Psoas muscle (tissue), 7 donors: ENCODE measurements at regions not wholly inside any gene's neighbourhood (a gene's known extent, or its start where the extent isn't known, plus 50 kb on each side); places are given as distances from the start of the nearest gene placed in this dataset.

Experiments used
- ATAC-seq, 4 donors: fragments of 200-7000 bp; cut with Tn5 transposase; one replicate each; pipeline ENCODE4 v1.9.1; 2020; ENCODE audit warnings: moderate library complexity in 3 of 4, mild to moderate bottlenecking in 2 of 4
- DNase-seq, 2 donors: peaks; one replicate each; pipeline ENCODE4 v3.0.0-alpha.2; 2020
- H3K27ac ChIP-seq: fragments of 200-600 bp; one replicate; pipeline ENCODE4 v1.8.0; 2022
- H3K27me3 ChIP-seq, 3 donors: fragments of 200-600 bp in 1 of 3; one replicate each; pipeline versions ENCODE4 v1.6.1 to v1.8.0; 2013 to 2022; ENCODE audit warnings: low read length in 2 of 3, mild to moderate bottlenecking in 2 of 3, moderate library complexity in 1 of 3; ENCODE audit not compliant: insufficient read depth in 3 of 3
- H3K36me3 ChIP-seq, 2 donors: fragments of 200-600 bp in 1 of 2; one replicate each; pipeline versions ENCODE4 v1.6.1 to v1.8.0; 2013 to 2022; ENCODE audit warnings: low read depth in 1 of 2, mild to moderate bottlenecking in 1 of 2, moderate library complexity in 1 of 2; ENCODE audit not compliant: insufficient read depth in 1 of 2
- H3K4me1 ChIP-seq: fragments of 200-600 bp; one replicate; pipeline ENCODE4 v1.8.0; 2022
- H3K4me3 ChIP-seq: fragments of 200-600 bp; one replicate; pipeline ENCODE4 v1.8.0; 2022; ENCODE audit warnings: mild to moderate bottlenecking
- H3K9me3 ChIP-seq: fragments of 200-600 bp; one replicate; pipeline ENCODE4 v1.8.0; 2022
- CTCF ChIP-seq: fragments of 200-600 bp; IDR thresholded peaks from one replicate; pipeline ENCODE4 v1.8.0; 2022; ENCODE audit warnings: antibody characterized with exemption
- WGBS, 3 donors: extraction: QIAGEN DNeasy Blood & Tissue Kit; methylation state at CpG; one replicate each; pipeline versions ENCODE4 v1.1.6 to v1.1.7; 2013; 5-methylcytosine and 5-hydroxymethylcytosine counted together
- intact Hi-C, 2 donors: fragments of 100-400 bp; cut with DNase I; formaldehyde crosslinking; loops; one replicate each; pipeline versions ENCODE4 v1.11.0 to v1.14.2; 2022
- donor health status: healthy with polysubstance abuse.
- donor health status: DM: no; HTN: no; CAD: no; lungs with moderate emphysema.
- donor health status: Bipolar disorder and iron deficiency.
- donor health status: healthy.
- donor health status: DM: yes; HTN: yes; CAD: no.
- donor health status: DM: no; HTN: no; CAD: no.
- donor health status: DM: yes; HTN: yes; CAD: no.

- 82 to 87% (median 84%) methylated on average over 28 of the region's 28 CpGs for whole genome bisulfite sequencing, 3 donors
- TF ChIP-seq CTCF = no peak
- Histone ChIP-seq H3K9me3 (no peaks in the 10 kb centered on the region), H3K4me1 (peaks cover 6% of the 10 kb centered on the region), H3K36me3 (no peaks in the 10 kb centered on the region), H3K27ac (no peak overlapping the region), H3K4me3 (no peak overlapping the region), H3K27me3 (no peaks in the 10 kb centered on the region)
- intact Hi-C loops = no loop called here
- ATAC-seq (no peak), DNase-seq (no peak)
These were observed 165.8 kb downstream of the NUP210 start for GRCh38 chr3:13254028-13254951.

- Histone ChIP-seq H3K36me3 (no peaks in the 10 kb centered on the region), H3K27me3 (no peaks in the 10 kb centered on the region), H3K4me3 (no peak overlapping the region), H3K9me3 (no peaks in the 10 kb centered on the region), H3K4me1 (peaks cover 6% of the 10 kb centered on the region), H3K27ac (no peak overlapping the region)
- 89 to 93% (median 92%) methylated on average over 16 of the region's 16 CpGs for WGBS, 3 donors
- ATAC-seq (no peak), DNase-seq (no peak)
- intact Hi-C loops = no loop called here
- TF ChIP-seq CTCF = no peak
These were observed 166.7 kb downstream of the NUP210 start for GRCh38 chr3:13253208-13253937.

- 86 to 88% (median 87%) methylated on average over 10 of the region's 10 CpGs for WGBS, 3 donors
- H3K27ac ChIP-seq = no peak overlapping the region
- DNase-seq (no peak), ATAC-seq (no peak)
- TF ChIP-seq CTCF = no peak
- H3K36me3 ChIP-seq = no peaks in the 10 kb centered on the region
- peaks cover 6% of the 10 kb centered on the region for H3K4me1 ChIP-seq
- H3K27me3 ChIP-seq = no peaks in the 10 kb centered on the region
- no peak overlapping the region for H3K4me3 ChIP-seq
- intact Hi-C loops = no loop called here
- no peaks in the 10 kb centered on the region for H3K9me3 ChIP-seq
These were observed 167.9 kb downstream of the NUP210 start for GRCh38 chr3:13252207-13252606.

GRCh38 chr3:13251166-13251903 is 168.8 kb downstream of the NUP210 start:
- intact Hi-C loops = no loop called here
- no peak overlapping the region for H3K27ac ChIP-seq
- no peak for TF ChIP-seq CTCF

More at GRCh38 chr3:13251166-13251903, 168.8 kb downstream of the NUP210 start:
- peaks cover 6% of the 10 kb centered on the region for H3K4me1 ChIP-seq
- 42 to 59% (median 54%) methylated on average over 4 of the region's 4 CpGs for WGBS, 3 donors
- no peaks in the 10 kb centered on the region for H3K27me3 ChIP-seq
- ATAC-seq (peak; percentile 90 to 96 (median 94)), DNase-seq (peak; percentile 31 to 69)
- H3K4me3 ChIP-seq = no peak overlapping the region
- H3K36me3 ChIP-seq = no peaks in the 10 kb centered on the region
- H3K9me3 ChIP-seq = no peaks in the 10 kb centered on the region
